AG09309 (cell line): ENCODE measurements at regions not wholly inside any gene's neighbourhood (a gene's known extent, or its start where the extent isn't known, plus 50 kb on each side); places are given as distances from the start of the nearest gene placed in this dataset.

Source experiments
- DNase-seq: peaks from one replicate; pipeline ENCODE4 v3.0.0-alpha.2; 2010; ENCODE audit warnings: low read depth
- H3K4me3 ChIP-seq: 2 replicates; pipeline ENCODE4 v1.5.1; 2011; ENCODE audit warnings: mild to moderate bottlenecking, low read depth, low read length, moderate library complexity; ENCODE audit not compliant: control insufficient read depth
- TF ChIP-seq, protein P1 (sequence below): IDR thresholded peaks from 2 replicates; pipeline ENCODE4 v1.5.1; 2011; ENCODE audit warnings: mild to moderate bottlenecking, low read depth, low read length, inconsistent platforms; ENCODE audit not compliant: insufficient read depth, control insufficient read depth; ENCODE audit errors: missing control alignments

DNA sequence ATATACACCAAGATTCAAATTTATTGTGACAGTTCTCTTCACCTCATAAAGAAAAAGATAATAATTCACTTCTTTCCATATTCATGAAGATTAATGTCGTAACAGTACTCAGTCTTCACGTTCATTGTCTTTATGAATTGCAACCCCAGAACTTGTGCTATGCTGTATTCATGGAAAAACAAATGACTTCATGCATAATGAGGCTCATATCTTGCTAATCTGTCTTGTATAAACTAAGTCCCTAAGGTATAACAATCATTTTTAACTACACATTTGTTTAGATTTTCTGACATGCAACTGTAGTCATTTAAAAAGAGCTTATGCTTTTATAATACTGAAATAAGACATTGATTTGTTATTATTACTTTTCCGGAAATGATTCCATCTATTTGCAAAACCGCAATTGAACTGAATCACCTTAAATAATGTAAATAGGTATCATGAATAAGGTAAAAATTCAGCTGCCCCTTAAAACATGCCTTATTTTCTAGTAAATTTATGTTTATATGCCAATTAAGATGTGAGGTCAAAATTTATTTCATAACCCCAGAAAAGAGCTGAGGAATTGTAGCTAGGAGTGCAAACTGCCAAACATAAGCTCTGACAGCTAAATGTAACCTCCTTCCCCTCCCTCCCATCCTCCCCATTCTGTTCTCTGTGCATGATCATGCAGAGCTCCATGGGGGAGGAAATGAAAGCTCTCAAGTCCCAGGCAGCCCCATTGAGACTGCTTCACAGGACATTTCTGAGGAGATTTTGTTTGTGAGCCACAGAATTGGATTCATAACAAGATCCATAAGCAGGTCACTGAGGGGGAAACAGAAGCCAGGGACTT, 301.6 kb downstream of the ATP23 start:
- peak; percentile 7 for DNase-seq
- H3K4me3 ChIP-seq, result no peak overlapping the region
- TF ChIP-seq, protein P1, sequence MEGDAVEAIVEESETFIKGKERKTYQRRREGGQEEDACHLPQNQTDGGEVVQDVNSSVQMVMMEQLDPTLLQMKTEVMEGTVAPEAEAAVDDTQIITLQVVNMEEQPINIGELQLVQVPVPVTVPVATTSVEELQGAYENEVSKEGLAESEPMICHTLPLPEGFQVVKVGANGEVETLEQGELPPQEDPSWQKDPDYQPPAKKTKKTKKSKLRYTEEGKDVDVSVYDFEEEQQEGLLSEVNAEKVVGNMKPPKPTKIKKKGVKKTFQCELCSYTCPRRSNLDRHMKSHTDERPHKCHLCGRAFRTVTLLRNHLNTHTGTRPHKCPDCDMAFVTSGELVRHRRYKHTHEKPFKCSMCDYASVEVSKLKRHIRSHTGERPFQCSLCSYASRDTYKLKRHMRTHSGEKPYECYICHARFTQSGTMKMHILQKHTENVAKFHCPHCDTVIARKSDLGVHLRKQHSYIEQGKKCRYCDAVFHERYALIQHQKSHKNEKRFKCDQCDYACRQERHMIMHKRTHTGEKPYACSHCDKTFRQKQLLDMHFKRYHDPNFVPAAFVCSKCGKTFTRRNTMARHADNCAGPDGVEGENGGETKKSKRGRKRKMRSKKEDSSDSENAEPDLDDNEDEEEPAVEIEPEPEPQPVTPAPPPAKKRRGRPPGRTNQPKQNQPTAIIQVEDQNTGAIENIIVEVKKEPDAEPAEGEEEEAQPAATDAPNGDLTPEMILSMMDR, result no peak

DNA sequence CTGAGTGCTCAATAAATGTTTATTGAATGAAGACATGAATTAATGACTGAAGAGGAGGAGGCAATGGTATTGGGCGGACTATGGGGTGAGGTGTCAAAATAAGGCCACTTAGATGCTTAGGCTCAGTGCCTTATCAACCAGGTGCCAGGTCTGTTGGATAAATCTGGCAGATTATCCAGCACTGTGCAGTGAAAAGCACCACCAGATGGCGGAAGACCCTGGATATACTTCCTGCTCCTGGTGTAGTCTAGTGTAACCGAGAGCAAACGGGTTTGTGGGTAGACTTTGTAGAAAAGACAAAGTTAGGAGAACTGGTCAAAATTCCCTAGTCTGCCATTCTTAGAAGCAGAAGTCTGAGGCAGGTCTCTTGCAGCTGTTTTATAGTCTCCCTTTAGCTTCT, 306.3 kb downstream of the ATP23 start:
- DNase-seq, result no peak
- TF ChIP-seq, protein P1, result peak; percentile 3
- H3K4me3 ChIP-seq, result no peak overlapping the region

DNA sequence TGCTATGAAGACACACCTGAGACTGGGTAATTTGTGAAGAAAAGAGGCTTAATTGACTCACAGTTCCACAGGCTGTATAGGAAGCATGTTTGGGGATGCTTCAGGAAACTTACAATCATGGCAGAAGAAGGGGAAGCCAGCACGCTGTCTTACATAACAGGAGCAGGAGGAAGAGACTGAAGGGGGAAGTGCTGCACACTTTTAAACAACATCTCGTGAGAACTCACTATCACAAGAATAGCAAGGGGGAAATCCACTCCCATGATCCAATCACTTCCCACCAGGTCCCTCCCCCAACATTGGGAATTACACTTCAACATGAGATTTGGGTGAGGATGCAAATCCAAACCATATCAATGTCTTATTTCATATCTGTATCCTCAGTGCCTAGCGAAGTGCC, 307.2 kb downstream of the ATP23 start:
- DNase-seq, result no peak
- H3K4me3 ChIP-seq, result no peak overlapping the region
- TF ChIP-seq, protein P1, result no peak

DNA sequence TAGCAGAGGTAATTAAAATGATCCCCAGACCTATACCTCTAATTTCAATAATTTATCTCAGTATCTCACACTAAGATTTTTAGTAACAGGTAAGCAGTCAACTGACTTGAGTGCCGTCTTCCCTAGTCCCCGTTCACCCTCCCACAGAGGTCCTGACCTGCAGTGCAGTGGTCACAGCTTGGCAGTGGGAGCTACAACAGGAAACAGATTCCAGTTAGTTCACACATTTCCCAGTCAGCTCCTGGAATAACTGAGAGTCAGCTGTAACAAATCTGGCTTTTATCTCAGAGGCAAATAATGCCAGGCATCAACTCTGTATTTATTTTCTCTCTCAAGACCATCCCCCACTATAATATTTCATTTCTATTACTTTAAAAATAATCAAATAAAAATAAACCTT, 308.2 kb downstream of the ATP23 start:
- TF ChIP-seq, protein P1, result no peak
- DNase-seq, result no peak
- no peak overlapping the region for H3K4me3 ChIP-seq

DNA sequence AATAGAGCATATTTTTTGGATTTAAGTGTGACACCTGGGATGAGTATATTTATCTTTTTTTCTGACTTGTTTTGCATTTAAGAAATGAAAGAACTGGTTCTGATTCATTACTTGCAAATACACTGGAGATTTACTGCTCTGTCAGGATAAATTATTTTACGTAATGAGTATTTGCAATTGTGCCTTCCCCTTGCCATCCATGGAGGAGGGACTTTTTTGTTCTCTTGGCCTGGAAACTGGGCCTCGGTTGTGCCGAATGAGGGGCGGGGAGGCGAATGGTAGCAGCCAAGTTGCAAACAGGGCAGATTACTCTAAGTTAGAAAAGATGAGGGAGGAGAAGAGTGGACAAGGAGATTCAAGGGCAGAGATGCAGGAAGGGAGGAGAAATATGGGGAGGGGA, 308.7 kb downstream of the ATP23 start:
- DNase-seq, result no peak
- no peak overlapping the region for H3K4me3 ChIP-seq
- TF ChIP-seq, protein P1, result no peak

DNA sequence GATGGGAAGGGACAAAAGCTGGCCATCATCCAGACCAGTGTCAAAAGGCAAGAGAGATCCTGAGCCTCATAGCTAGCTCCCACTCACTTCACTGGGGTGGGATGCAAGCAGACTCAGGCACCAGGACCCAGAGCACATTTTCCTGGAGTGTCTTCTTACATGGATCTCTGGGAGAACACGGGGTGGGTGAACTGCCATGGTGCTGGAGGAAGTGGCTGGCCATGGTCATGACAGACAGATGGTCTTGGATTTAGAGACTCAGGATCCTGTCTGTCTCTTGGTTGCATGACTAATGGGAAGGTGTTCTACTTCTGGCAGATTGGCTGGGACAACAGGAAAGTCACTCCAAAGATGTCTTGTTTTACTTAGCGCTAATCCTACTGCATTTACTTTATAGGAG, 311.5 kb downstream of the ATP23 start:
- TF ChIP-seq, protein P1, result no peak
- no peak overlapping the region for H3K4me3 ChIP-seq
- DNase-seq, result no peak

DNA sequence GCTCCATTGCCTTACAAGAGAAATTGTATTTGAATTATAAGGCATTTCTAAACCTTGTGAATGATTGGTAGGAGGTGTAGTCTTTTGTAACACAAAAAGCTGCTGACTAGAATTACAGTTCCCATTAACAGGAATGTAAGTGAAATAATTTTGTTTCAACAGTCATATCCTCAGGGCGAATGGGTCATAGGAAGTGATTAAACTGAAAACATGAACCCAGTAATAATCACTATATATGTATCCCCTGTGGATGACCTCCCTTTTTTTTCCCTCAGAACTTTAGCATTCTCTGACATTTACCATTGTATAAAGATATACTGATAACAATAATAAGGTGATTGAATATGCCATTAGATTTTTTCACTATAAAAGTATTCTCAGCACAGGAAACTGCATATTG, 312.3 kb downstream of the ATP23 start:
- DNase-seq, result no peak
- TF ChIP-seq, protein P1, result no peak
- no peak overlapping the region for H3K4me3 ChIP-seq
